Activated CD8-positive, alpha-beta T cell treated with anti-CD3 and anti-CD28 coated beads for 36 hours (primary cell): ENCODE measurements at regions not wholly inside any gene's neighbourhood (a gene's known extent, or its start where the extent isn't known, plus 50 kb on each side); places are given as distances from the start of the nearest gene placed in this dataset.

Experiments
- ATAC-seq: fragments of 200-7000 bp; cut with Tn5 transposase; one replicate; pipeline ENCODE4 v1.10.0; 2021; ENCODE audit warnings: mild to moderate bottlenecking, moderate library complexity
- CTCF ChIA-PET: fragments of 350-600 bp; sonication (Branson Sonifier 250); formaldehyde crosslinking; loops from one replicate; lab custom pipeline; 2021; ENCODE audit warnings: antibody characterized with exemption; lab: Charles Lee
- POLR2A ChIA-PET: fragments of 350-600 bp; sonication (Branson Sonifier 250); formaldehyde crosslinking; loops from one replicate; lab custom pipeline; 2021; ENCODE audit warnings: antibody characterized with exemption; lab: Charles Lee
- DNase-seq: peaks from one replicate; pipeline ENCODE4 v3.0.0-alpha.2; 2020
- H3K27ac Mint-ChIP-seq: one replicate; pipeline ENCODE4 v1.8.0; 2021; ENCODE audit warnings: mild to moderate bottlenecking, mixed read lengths
- H3K27me3 Mint-ChIP-seq: one replicate; pipeline ENCODE4 v1.8.0; 2021; ENCODE audit warnings: mixed read lengths
- H3K36me3 Mint-ChIP-seq: one replicate; pipeline ENCODE4 v1.8.0; 2021; ENCODE audit warnings: low read depth, mixed read lengths
- H3K4me1 Mint-ChIP-seq: one replicate; pipeline ENCODE4 v1.8.0; 2021; ENCODE audit warnings: low read depth, mixed read lengths
- H3K4me3 Mint-ChIP-seq: one replicate; pipeline ENCODE4 v1.8.0; 2021; ENCODE audit warnings: mild to moderate bottlenecking, moderate library complexity, mixed read lengths
- H3K9me3 Mint-ChIP-seq: one replicate; pipeline ENCODE4 v1.8.0; 2021; ENCODE audit warnings: mixed read lengths
- CTCF ChIP-seq: fragments of 200-600 bp; IDR thresholded peaks from one replicate; pipeline ENCODE4 v1.8.0; 2022; ENCODE audit warnings: antibody characterized with exemption, mild to moderate bottlenecking
- intact Hi-C: fragments of 100-400 bp; cut with micrococcal nuclease; formaldehyde crosslinking; loops from one replicate; pipeline ENCODE4 v1.10.0; 2022

DNA sequence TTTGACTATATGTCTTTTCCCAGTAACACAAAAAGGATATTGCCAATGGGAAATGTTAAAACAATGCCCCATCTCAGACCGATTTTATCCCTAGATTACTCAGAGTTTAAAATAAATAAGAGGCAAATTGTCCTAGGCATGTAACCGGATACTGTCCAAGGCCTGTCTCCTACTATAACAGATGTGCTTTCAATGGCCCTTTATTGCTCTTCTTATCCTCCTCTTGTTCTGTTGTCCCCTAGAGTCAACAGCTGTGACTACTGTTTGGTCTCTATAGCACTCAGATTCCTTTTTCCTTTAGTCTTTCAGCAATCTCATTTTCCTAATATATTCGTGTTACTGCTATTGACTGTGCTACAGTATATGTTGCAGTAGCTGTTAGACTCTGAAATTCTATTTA lies 66.8 kb upstream of the PLS3 start:
- CTCF ChIA-PET: no interaction called here
- DNase-seq (no peak), ATAC-seq (no peak)
- H3K36me3 Mint-ChIP-seq: no peaks in the 10 kb centered on the region
- intact Hi-C loops: no loop called here
- no peaks in the 10 kb centered on the region for H3K4me1 Mint-ChIP-seq
- no peaks in the 10 kb centered on the region for H3K9me3 Mint-ChIP-seq
- no peak for TF ChIP-seq CTCF
- no peak overlapping the region for H3K4me3 Mint-ChIP-seq
- POLR2A ChIA-PET: no interaction called here
- no peak overlapping the region for H3K27ac Mint-ChIP-seq
- H3K27me3 Mint-ChIP-seq: no peaks in the 10 kb centered on the region

DNA sequence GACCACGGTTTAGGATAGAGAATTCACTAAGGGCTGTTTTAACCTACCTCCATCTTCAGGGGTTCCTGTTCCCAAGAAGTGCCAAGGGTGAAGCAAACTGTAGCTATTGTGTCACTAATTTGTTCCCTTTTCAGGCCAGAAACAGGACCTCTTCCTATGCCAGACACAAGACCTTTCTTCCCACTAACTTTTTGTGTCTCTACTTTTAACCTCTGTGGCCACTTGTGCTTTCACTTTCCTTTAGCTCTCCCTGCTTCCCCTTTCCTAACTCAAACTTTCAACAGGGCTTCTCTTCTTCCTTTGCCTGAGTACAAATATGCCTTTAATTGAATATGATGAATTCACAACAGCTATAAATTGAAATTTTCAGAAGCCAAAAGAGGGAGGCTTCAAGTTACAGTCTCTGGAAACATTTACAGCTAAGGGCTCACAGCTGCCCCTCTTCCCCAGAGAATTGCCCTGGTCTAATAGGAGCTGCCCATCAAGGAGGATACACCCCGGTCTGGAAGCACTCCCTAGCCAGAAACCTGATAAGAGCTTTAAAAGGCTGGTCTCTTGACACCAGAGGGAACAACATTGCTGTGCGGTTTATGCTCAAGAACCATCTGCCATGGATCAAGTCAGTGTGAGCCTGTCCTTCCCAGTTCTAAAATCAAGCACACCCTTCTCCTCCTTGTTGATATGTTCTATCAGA lies 61.7 kb upstream of the PLS3 start:
- Mint-ChIP-seq H3K4me1 (no peaks in the 10 kb centered on the region), H3K4me3 (no peak overlapping the region), H3K36me3 (no peaks in the 10 kb centered on the region), H3K9me3 (no peaks in the 10 kb centered on the region), H3K27ac (no peak overlapping the region), H3K27me3 (no peaks in the 10 kb centered on the region)
- DNase-seq (no peak), ATAC-seq (no peak)
- TF ChIP-seq CTCF: no peak
- POLR2A ChIA-PET: no interaction called here
- CTCF ChIA-PET: no interaction called here
- intact Hi-C loops: no loop called here

GRCh38 chrX:115503099-115503498 lies 57.9 kb upstream of the PLS3 start:
- Mint-ChIP-seq H3K4me3 (no peak overlapping the region), H3K36me3 (no peaks in the 10 kb centered on the region), H3K9me3 (no peaks in the 10 kb centered on the region), H3K4me1 (no peaks in the 10 kb centered on the region), H3K27ac (no peak overlapping the region), H3K27me3 (no peaks in the 10 kb centered on the region)
- TF ChIP-seq CTCF: no peak
- intact Hi-C loops: no loop called here
- no peak for DNase-seq
- ATAC-seq: no peak
- ChIA-PET POLR2A (no interaction called here), CTCF (no interaction called here)

DNA sequence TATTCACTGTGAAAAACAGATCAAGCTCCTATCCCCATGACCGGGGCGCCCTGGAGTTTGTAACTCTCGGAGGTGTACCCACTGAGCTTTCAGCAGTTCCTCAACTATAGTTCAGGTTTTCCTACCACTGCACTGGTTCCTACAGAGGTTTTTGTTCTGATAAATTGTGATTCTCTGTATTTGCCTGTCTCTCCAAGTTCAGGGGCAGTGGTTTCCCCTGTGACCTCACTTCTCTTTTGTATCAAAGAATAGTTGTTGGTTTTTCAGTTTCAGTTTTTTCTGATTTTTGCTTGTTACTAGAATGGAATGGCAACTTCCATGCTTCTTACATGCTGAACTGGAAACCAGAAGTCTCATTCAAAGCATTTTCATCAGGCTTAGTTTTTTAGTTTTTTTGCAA lies 56.8 kb upstream of the PLS3 start:
- Mint-ChIP-seq H3K4me1 (no peaks in the 10 kb centered on the region), H3K4me3 (no peak overlapping the region), H3K27me3 (no peaks in the 10 kb centered on the region), H3K27ac (no peak overlapping the region), H3K9me3 (peaks cover 2% of the 10 kb centered on the region), H3K36me3 (no peaks in the 10 kb centered on the region)
- no peak for ATAC-seq
- no peak for TF ChIP-seq CTCF
- intact Hi-C loops: no loop called here
- ChIA-PET POLR2A (no interaction called here), CTCF (no interaction called here)
- no peak for DNase-seq
